HCT116 (cell line): ENCODE measurements at regions not wholly inside any gene's neighbourhood (a gene's known extent, or its start where the extent isn't known, plus 50 kb on each side); places are given as distances from the start of the nearest gene placed in this dataset.

ENCODE experiments used
- EGR1 ChIP-seq: IDR thresholded peaks from 2 replicates; pipeline ENCODE4 v1.6.1; 2012; ENCODE audit warnings: low read depth
- EZH2 ChIP-seq: fragments of 200-600 bp; sonication (generic); IDR thresholded peaks from 2 replicates; pipeline ENCODE4 v1.6.1; 2017; ENCODE audit warnings: antibody characterized with exemption, mixed run types
- POLR2A ChIP-seq: IDR thresholded peaks from 2 replicates; pipeline ENCODE4 v1.7.0; 2011; ENCODE audit warnings: borderline replicate concordance; ENCODE audit not compliant: insufficient read depth, insufficient read length; ENCODE audit errors: extremely low read depth
- POLR2AphosphoS5 ChIP-seq: IDR thresholded peaks from 2 replicates; pipeline ENCODE4 v1.6.1; 2011; ENCODE audit warnings: mild to moderate bottlenecking, low read depth, low read length, moderate library complexity
- SIN3A ChIP-seq: IDR thresholded peaks from 2 replicates; pipeline ENCODE4 v1.6.1; 2012; ENCODE audit warnings: low read depth
- SP1 ChIP-seq: IDR thresholded peaks from 2 replicates; pipeline ENCODE4 v1.6.1; 2012; ENCODE audit warnings: low read depth
- TF ChIP-seq, protein P1 (sequence below), 3 experiments: fragments of 200-600 bp in 1 of 3; sonication (generic) in 1 of 3; IDR thresholded peaks in 2 of 3; conservative IDR thresholded peaks in 1 of 3; 2 replicates each; pipeline ENCODE4 v1.5.1; 2012 to 2017; ENCODE audit warnings: low read depth in 2 of 3, low read length in 2 of 3, antibody characterized with exemption in 1 of 3, borderline replicate concordance in 1 of 3, control low read depth in 1 of 3, mild to moderate bottlenecking in 1 of 3, mixed read lengths in 1 of 3, mixed run types in 1 of 3, moderate library complexity in 1 of 3; ENCODE audit not compliant: insufficient read depth in 1 of 3

- TF ChIP-seq, protein P1, sequence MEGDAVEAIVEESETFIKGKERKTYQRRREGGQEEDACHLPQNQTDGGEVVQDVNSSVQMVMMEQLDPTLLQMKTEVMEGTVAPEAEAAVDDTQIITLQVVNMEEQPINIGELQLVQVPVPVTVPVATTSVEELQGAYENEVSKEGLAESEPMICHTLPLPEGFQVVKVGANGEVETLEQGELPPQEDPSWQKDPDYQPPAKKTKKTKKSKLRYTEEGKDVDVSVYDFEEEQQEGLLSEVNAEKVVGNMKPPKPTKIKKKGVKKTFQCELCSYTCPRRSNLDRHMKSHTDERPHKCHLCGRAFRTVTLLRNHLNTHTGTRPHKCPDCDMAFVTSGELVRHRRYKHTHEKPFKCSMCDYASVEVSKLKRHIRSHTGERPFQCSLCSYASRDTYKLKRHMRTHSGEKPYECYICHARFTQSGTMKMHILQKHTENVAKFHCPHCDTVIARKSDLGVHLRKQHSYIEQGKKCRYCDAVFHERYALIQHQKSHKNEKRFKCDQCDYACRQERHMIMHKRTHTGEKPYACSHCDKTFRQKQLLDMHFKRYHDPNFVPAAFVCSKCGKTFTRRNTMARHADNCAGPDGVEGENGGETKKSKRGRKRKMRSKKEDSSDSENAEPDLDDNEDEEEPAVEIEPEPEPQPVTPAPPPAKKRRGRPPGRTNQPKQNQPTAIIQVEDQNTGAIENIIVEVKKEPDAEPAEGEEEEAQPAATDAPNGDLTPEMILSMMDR (IDR thresholded peaks at IDR 0.05 in 2 of 3, conservative IDR thresholded peaks at IDR 0.05 in 1 of 3; ENCODE audit: borderline replicate concordance in 1 of 3, insufficient read depth in 1 of 3, low read depth in 2 of 3, low read length in 2 of 3) = no peak
- TF ChIP-seq POLR2A (no peak), EGR1 (no peak), EZH2 (no peak), POLR2AphosphoS5 (no peak), SP1 (no peak), SIN3A (no peak)
Measured at GRCh38 chr3:8233938-8234337, 267.7 kb upstream of the LMCD1 start.
